ENCODE measurements at regions not wholly inside any gene's neighbourhood (a gene's known extent, or its start where the extent isn't known, plus 50 kb on each side); places are given as distances from the start of the nearest gene placed in this dataset.
"Not testable (repeated sequence)": the region's sequence is repeated elsewhere in the genome, so short reads cannot be mapped to it uniquely, and the experiment has no call there.

GRCh38 chr7:47089461-47089860, 492.4 kb downstream of the TNS3 start:
- DNase-seq, result peak; percentile 42

- DNase-seq, result no peak
Observed at GRCh38 chr7:47089068-47089417, 492.9 kb downstream of the TNS3 start.

- DNase-seq, result peak; percentile 74
Observed at GRCh38 chr7:47088329-47089067, 493.4 kb downstream of the TNS3 start.

GRCh38 chr7:47087866-47088265, 494.0 kb downstream of the TNS3 start:
- DNase-seq, result no peak

DNA sequence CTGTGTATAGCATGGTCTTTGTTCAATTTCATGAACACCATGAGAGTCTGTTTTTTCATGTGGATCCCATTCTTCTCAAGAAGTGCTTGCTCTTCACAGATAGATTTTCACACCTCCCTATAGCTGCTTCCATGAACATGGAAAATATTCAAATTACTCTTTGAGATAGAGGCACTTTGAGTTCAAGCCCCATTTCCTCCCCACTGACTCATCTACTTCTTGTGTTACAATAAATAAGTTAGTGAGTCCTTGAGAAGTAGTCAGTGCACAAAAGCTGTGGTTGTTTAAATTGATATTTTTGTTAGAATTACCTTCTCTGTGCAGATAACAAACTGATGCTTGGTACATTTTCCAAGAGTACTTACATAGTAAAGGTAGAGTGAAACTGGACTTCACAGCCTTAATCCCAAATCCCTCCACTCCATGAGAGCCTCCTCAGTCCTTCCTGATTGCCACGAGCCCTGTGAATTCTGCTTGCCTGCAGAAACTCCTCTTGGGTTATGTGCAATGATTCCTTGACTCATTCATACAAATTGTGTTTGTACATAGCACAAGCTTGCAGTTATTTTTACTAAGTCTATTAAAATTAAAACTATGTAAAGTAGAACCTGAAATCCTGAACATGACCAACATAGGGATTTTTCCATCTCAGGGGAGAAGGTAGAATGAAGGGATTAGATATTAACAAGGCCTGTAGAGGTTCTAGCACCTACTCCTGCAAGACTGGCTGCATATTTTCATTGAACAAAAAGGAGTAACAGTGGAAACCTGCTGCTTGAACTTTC, 496.2 kb downstream of the TNS3 start:
- no peak for DNase-seq

DNA sequence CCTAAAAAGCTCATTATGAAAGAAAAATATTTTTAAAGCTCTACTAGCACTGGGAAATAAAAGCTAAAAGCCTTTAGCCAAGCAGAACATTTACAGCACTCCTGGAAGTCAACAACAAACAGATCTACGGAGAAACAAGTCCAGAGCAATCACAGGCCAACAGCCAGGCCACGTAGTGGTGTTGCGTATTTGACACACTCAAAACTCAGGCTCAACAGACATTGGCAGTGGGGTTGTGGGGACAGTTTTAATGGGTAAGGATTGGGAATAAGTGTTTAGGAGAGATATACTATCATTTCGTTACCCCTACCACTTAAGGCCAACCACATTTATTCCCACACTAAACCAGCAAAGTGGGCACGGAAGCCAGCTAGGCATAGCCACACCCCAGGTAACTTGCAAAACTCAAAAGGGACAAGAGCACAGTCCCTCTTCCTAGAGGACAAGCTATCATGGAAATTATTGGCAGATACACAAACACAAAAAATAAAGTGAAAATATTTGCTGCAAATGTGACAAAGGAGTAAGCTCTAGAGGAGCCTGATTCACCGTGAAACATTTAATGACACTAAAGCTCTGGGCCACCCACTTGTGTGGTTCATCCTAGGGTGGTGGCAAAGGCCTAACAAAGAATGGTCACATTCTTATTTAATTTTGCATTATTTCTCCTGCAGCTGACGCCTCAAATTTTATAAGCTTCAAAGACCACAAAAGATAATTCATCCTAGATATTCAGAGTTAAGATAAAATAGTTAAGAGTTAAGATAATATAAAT, 498.2 kb downstream of the TNS3 start:
- no peak for DNase-seq

DNA sequence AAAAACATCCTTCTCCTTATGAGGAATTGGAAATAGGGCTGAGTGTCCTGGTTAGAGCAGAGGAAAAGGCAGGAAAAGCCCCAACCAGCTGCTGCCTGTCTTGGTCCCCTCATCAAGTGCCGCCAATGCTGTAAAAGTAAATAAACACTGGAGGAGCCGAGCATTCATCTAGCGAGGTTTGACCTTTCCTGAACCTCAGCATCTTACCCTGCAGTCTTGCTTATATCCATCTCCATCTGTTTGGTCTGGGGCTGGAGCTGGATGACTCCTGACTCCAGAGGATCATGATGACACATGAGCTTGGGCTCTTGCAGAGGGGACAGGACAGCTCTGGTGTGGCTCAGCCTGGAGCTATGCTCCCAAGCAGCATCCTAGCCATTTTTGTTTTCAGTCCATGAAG, 501.1 kb downstream of the TNS3 start:
- no peak for DNase-seq

GRCh38 chr7:47078241-47078640, 503.7 kb downstream of the TNS3 start:
- no peak for DNase-seq

- DNase-seq, result no peak
Observed at GRCh38 chr7:47074702-47075153, 507.2 kb downstream of the TNS3 start.

DNA sequence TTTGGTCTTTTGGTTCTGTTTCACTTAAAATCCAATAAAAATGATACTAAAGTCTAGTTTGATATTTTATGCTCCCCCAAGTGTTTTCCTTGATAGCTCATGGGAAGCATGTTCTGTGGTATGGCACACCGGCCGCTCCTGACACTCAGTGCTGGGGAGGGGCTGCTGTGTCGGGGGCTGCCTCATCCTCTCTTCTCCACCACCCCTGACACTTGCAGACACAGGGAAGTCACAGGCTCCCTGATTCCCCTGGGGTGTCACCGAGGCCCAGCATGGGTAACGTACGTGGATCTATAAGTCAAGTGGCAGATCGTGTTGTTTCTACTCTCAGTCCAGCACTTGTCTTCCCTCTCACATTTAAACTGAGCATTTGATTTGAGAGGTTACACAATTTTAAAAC, 508.6 kb downstream of the TNS3 start:
- no peak for DNase-seq

DNA sequence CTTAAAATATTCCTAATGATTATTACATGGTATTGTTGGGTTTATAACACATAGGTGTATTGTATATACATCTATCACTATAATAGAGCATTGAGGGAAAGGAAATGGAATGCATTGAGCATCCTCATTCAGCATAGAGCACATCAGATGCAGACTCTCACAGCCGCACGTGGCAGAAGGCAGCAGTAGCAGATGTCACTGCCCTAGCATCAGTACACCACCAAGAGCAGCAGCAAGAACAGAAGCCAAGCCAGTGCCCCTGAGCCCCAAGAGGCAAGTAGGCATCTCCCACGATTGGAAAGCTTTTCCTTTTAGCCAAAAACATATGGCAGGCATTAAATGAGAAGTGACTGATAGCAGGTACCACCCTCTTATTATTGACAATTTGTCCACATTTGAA, 510.0 kb downstream of the TNS3 start:
- DNase-seq, result no peak

- no peak for DNase-seq
Observed at GRCh38 chr7:47069385-47070076, 512.4 kb downstream of the TNS3 start.

- DNase-seq, result no peak
Observed at GRCh38 chr7:47066976-47067614, 514.8 kb downstream of the TNS3 start.

GRCh38 chr7:47056731-47057130, 525.2 kb downstream of the TNS3 start:
- DNase-seq, result no peak

DNA sequence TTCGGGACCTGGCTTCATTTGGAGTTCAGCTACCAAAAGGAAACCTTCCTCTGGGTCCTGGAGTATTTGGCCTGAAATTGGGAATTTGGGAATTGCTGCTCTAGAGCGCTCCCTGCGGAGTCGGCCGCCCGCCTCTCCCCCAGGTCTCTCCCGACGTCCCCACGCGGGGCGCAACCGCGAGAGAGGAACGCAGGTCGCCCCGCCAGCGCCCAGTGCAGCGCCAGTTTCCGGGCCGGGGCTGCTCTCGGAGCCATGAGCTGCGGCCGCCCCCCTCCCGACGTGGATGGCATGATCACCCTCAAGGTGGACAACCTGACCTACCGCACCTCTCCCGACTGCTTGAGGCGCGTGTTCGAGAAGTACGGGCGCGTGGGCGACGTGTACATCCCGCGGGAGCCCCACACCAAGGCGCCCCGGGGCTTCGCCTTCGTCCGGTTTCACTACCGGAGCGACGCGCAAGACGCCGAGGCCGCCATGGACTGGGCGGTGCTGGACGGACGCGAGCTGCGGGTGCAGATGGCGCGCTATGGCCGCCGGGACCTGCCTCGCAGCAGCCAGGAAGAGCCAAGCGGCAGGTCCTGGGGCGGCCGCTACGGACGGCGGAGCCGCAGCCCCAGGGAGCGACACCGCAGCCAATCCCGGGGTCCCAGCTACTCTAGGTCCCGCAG, 529.2 kb downstream of the TNS3 start:
- not testable (repeated sequence) for DNase-seq

DNA sequence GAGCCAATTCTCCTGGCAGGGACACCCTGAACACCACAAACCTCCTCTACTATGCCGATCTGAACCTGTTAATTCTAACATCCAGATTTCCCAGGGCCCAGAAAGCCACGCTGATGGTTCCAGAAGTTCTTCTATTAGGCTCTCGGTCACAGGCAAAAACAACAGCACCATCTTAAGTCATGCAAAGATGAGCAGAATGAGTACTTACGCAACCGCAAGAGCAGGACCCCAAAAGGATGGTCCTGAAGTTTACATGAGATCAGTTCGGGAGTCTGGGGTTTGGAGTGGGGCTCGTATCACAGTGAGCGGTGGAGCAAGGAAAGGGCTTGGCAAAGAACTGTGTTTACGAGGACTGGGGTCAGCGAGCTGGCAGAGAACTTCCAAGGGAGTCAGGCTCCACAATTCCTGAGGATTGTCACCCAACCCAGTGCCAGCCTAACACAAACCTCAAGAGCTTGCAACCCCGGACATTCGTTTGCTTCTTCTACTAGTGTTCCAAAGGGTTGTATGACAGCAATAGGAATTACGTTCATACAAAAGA, 532.6 kb downstream of the TNS3 start:
- no peak for DNase-seq

DNA sequence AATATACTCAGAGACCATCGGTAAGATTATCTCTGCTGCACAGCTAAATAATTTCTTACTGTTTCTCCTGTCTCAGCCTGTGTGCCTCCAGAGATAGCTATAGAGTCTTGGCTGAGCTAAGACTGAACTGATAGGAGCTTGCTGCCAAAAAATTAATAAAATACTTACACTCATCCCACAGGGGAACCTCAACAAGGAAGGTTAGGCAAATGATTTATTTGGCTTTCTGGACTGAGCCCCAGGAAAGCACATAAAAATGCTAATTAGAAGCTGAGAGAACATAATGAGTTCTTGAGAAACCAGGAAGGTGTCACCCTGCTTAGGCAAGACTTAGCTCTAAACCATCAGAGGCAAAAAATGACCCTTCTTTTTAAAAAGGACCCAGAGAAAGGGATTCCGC, 534.5 kb downstream of the TNS3 start:
- DNase-seq, result no peak

DNA sequence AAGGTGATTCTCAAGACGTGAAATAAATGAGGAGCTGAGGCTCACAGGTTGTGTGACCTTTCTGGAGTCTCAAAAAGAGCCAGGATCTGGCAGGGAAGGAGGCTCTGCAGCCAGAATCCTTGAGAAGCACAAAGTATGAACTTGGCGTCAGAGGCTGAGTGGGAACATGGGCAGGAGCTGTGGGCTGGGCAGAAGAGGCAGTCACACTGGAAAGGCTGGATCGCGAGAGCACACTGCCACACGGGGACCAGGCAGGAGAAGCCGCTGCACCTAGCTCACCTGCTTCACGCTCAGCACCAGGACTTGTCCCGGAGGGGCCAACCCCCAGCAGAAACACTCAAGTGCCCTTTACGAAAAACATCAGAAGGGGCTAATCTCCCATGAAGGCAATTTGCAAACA, 535.0 kb downstream of the TNS3 start:
- no peak for DNase-seq

- DNase-seq, result no peak
Observed at GRCh38 chr7:47045207-47046051, 536.5 kb downstream of the TNS3 start.

- DNase-seq, result no peak
Observed at GRCh38 chr7:47044625-47045024, 537.3 kb downstream of the TNS3 start.

All from muscle of arm (tissue), 1 donor.